ENCODE measurements at regions not wholly inside any gene's neighbourhood (a gene's known extent, or its start where the extent isn't known, plus 50 kb on each side); places are given as distances from the start of the nearest gene placed in this dataset.

- H3K9me2 ChIP-seq (replicated peaks; ENCODE audit: control insufficient read depth, low read length) = no peaks in the 10 kb centered on the region
- no peaks in the 10 kb centered on the region for H3K9me3 ChIP-seq (ENCODE audit: control insufficient read depth, insufficient read depth, low read length)
- no peaks in the 10 kb centered on the region for H3K4me1 ChIP-seq (ENCODE audit: control insufficient read depth, low read length)
- H3K36me3 ChIP-seq (ENCODE audit: control insufficient read depth, low read length) = no peaks in the 10 kb centered on the region
- no peaks in the 10 kb centered on the region for H3F3A ChIP-seq (ENCODE audit: control insufficient read depth, insufficient read depth)
- no peaks in the 10 kb centered on the region for H3K27me3 ChIP-seq (ENCODE audit: control insufficient read depth, low read length)
- H3K79me2 ChIP-seq (ENCODE audit: control insufficient read depth, low read length) = no peaks in the 10 kb centered on the region
- H4K20me1 ChIP-seq (ENCODE audit: control insufficient read depth, insufficient read depth, low read depth, low read length) = no peaks in the 10 kb centered on the region
- H3K27ac ChIP-seq (ENCODE audit: low read depth, low read length) = no peak overlapping the region
- no peak overlapping the region for H3K4me3 ChIP-seq (ENCODE audit: low read length)
- TF ChIP-seq CTCF (IDR thresholded peaks at IDR 0.05; ENCODE audit: low read depth, low read length, poor library complexity, severe bottlenecking) (no peak), EZH2phosphoT487 (IDR thresholded peaks at IDR 0.05; ENCODE audit: borderline replicate concordance, low read length) (no peak)
- H3K4me2 ChIP-seq (ENCODE audit: low read length) = no peak overlapping the region
Observed at GRCh38 chr10:81303656-81304055, 571.3 kb upstream of the NRG3 start.

- Histone ChIP-seq H3K9me2 (replicated peaks; ENCODE audit: control insufficient read depth, low read length) (no peaks in the 10 kb centered on the region), H3K4me2 (ENCODE audit: low read length) (no peak overlapping the region), H3K4me3 (ENCODE audit: low read length) (no peak overlapping the region), H3F3A (ENCODE audit: control insufficient read depth, insufficient read depth) (no peaks in the 10 kb centered on the region), H3K27me3 (ENCODE audit: control insufficient read depth, low read length) (no peaks in the 10 kb centered on the region), H3K36me3 (ENCODE audit: control insufficient read depth, low read length) (no peaks in the 10 kb centered on the region), H3K79me2 (ENCODE audit: control insufficient read depth, low read length) (no peaks in the 10 kb centered on the region), H3K27ac (ENCODE audit: low read depth, low read length) (no peak overlapping the region), H3K4me1 (ENCODE audit: control insufficient read depth, low read length) (no peaks in the 10 kb centered on the region), H3K9me3 (ENCODE audit: control insufficient read depth, insufficient read depth, low read length) (no peaks in the 10 kb centered on the region), H4K20me1 (ENCODE audit: control insufficient read depth, insufficient read depth, low read depth, low read length) (no peaks in the 10 kb centered on the region)
- TF ChIP-seq CTCF (IDR thresholded peaks at IDR 0.05; ENCODE audit: low read depth, low read length, poor library complexity, severe bottlenecking) (no peak), EZH2phosphoT487 (IDR thresholded peaks at IDR 0.05; ENCODE audit: borderline replicate concordance, low read length) (no peak)
Observed at GRCh38 chr10:81306971-81307782, 567.8 kb upstream of the NRG3 start.

GRCh38 chr10:81309041-81309552 lies 565.9 kb upstream of the NRG3 start:
- no peaks in the 10 kb centered on the region for H3K79me2 ChIP-seq (ENCODE audit: control insufficient read depth, low read length)
- no peaks in the 10 kb centered on the region for H3K27me3 ChIP-seq (ENCODE audit: control insufficient read depth, low read length)
- H3F3A ChIP-seq (ENCODE audit: control insufficient read depth, insufficient read depth) = no peaks in the 10 kb centered on the region
- H4K20me1 ChIP-seq (ENCODE audit: control insufficient read depth, insufficient read depth, low read depth, low read length) = no peaks in the 10 kb centered on the region
- H3K4me3 ChIP-seq (ENCODE audit: low read length) = no peak overlapping the region
- no peaks in the 10 kb centered on the region for H3K9me3 ChIP-seq (ENCODE audit: control insufficient read depth, insufficient read depth, low read length)
- no peak for TF ChIP-seq EZH2phosphoT487 (IDR thresholded peaks at IDR 0.05; ENCODE audit: borderline replicate concordance, low read length)
- no peak for TF ChIP-seq CTCF (IDR thresholded peaks at IDR 0.05; ENCODE audit: low read depth, low read length, poor library complexity, severe bottlenecking)
- H3K4me1 ChIP-seq (ENCODE audit: control insufficient read depth, low read length) = no peaks in the 10 kb centered on the region
- no peak overlapping the region for H3K4me2 ChIP-seq (ENCODE audit: low read length)
- H3K9me2 ChIP-seq (replicated peaks; ENCODE audit: control insufficient read depth, low read length) = no peaks in the 10 kb centered on the region
- H3K27ac ChIP-seq (ENCODE audit: low read depth, low read length) = no peak overlapping the region
- H3K36me3 ChIP-seq (ENCODE audit: control insufficient read depth, low read length) = no peaks in the 10 kb centered on the region

All from DOHH2 (cell line).